ENCODE measurements at regions not wholly inside any gene's neighbourhood (a gene's known extent, or its start where the extent isn't known, plus 50 kb on each side); places are given as distances from the start of the nearest gene placed in this dataset.

DNA sequence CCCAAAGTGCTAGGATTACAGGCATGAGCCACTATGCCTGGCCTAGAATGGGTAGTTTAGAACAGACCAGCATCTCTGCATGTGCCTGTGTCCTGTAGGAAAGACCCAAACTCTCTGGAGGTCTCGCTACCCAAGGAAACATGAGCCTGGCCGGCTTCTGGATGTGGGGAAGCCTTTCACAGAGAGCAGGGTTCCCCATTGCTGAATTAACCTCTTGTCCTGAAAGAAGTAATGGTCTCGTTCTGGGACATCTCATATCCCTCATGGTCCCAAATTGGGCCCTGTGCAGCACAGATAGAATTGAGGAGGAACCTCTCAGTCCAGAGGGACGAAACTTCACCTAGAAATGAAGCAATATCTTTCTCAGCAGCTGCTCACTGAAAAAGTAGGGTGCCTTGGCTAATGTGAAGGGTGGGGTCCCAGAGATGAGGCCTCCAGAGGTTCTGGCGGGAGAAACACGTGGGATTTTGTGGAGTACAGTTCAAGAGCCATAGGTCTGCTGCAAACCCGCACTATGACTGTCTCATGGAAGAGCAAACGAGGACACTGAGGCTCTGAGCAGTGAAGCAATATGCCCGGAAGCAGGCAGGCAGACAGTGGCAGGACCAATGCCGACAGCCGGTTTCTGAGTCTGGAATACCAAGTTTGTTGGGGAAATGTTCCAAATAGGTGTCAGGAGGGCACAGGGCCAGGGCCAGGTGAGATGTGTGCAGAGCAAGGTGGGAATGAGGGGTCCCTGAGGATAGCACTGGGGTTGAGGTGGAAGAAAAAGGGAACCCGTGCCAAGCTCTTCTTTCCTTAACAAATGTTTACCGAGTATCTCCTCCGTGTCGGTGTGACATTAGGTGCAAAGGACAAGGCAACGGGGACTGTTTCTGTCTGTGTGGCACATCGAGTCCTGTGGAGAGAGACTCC is 121.0 kb upstream of the TWIST2 start:
- TF ChIP-seq Cebpa-rat (IDR thresholded peaks at IDR 0.05) = no peak
- Histone ChIP-seq H3K27ac (no peak overlapping the region), H3K27me3 (no peaks in the 10 kb centered on the region; a peak in 1 of 22 replicates), H3K4me1 (peaks cover 0 to 90% (median 9%) of the 10 kb centered on the region in 10 experiments; a peak in 13 of 20 replicates), H3K4me2 (peak overlapping the region in 2 of 11 experiments; percentile 80; a peak in 3 of 22 replicates), H3K36me3 (0 out of 22 replicates have a peak, but pooled peaks cover 0 to 5% (median 0%) of the 10 kb centered on the region in 11 experiments), H4K20me1 (no peaks in the 10 kb centered on the region), H3K9ac (no peak overlapping the region), H3K4me3 (no peak overlapping the region), H3K9me3 (replicated peaks in 1 of 11) (peaks cover 9 to 45% (median 21%) of the 10 kb centered on the region in 11 experiments)

DNA sequence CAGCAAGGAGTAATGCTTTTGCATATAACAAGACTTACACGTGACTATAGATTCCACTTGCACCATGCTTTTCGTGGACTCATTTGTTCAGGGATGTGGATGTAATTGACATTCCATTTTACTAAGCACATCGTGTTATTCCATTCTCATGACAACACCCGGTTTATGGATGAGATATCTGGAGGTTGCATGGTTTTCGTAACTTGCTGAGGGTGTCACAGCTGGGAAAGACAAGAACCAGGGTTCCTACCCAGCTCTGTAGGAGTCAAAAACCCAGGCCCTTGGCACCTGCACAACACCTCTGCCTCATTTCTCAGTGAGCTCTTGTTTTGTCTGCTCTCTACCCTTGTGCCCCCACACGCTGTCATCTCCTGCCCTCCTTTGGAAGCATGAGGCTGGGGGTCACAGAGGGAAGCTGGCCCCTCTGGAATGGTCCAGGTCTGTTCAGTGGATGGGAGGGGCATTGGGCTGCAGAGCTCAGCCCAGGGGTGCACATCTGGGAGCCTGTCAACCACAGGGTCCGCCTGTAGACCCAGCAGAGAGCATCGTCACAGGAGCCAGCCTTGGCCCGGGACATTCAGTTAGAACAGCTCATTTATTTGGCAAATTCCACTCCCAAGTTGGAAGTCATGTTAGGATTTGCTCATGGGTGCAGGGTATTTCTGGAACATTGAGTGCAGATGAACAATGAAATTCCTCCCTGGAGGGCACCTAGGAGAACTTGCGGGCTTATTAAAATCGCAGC is 120.1 kb upstream of the TWIST2 start:
- Histone ChIP-seq H3K27me3 (no peaks in the 10 kb centered on the region; a peak in 1 of 22 replicates), H3K36me3 (0 out of 22 replicates have a peak, but pooled peaks cover 0 to 3% (median 0%) of the 10 kb centered on the region in 11 experiments), H3K4me3 (no peak overlapping the region), H3K4me2 (peak overlapping the region in 2 of 11 experiments; percentile 80; a peak in 4 of 22 replicates), H4K20me1 (no peaks in the 10 kb centered on the region), H3K4me1 (peaks cover 0 to 97% (median 12%) of the 10 kb centered on the region in 10 experiments; a peak in 13 of 20 replicates), H3K9ac (no peak overlapping the region), H3K9me3 (replicated peaks in 1 of 11) (peaks cover 3 to 38% (median 12%) of the 10 kb centered on the region in 11 experiments), H3K27ac (no peak overlapping the region; a peak in 1 of 22 replicates)
- TF ChIP-seq Cebpa-rat (IDR thresholded peaks at IDR 0.05) = no peak

- Histone ChIP-seq H3K27me3 (no peaks in the 10 kb centered on the region; a peak in 1 of 22 replicates), H3K9me3 (replicated peaks in 1 of 11) (peaks cover 0 to 35% (median 9%) of the 10 kb centered on the region in 11 experiments; a peak in 12 of 22 replicates), H3K4me3 (no peak overlapping the region), H3K4me1 (peaks cover 0 to 95% (median 12%) of the 10 kb centered on the region in 10 experiments; a peak in 13 of 20 replicates), H3K36me3 (no peaks in the 10 kb centered on the region), H3K27ac (peak overlapping the region in 3 of 11 experiments; percentile 25 to 49 (median 31); a peak in 5 of 22 replicates), H4K20me1 (no peaks in the 10 kb centered on the region), H3K9ac (peak overlapping the region in 1 of 11 experiments; percentile 16; a peak in 1 of 22 replicates), H3K4me2 (peak overlapping the region in 3 of 11 experiments; percentile 59 to 80 (median 80); a peak in 6 of 22 replicates)
- no peak for TF ChIP-seq Cebpa-rat (IDR thresholded peaks at IDR 0.05)
These were observed 119.3 kb upstream of the TWIST2 start for GRCh38 chr2:238728330-238729260.

GRCh38 chr2:238729261-238729935 is 118.5 kb upstream of the TWIST2 start:
- Histone ChIP-seq H3K36me3 (no peaks in the 10 kb centered on the region), H3K4me2 (peak overlapping the region in 3 of 11 experiments; percentile 59 to 80 (median 80); a peak in 6 of 22 replicates), H3K9me3 (replicated peaks in 1 of 11) (peaks cover 0 to 35% (median 9%) of the 10 kb centered on the region in 11 experiments; a peak in 11 of 22 replicates), H3K27ac (peak overlapping the region in 4 of 11 experiments; percentile 25 to 49 (median 31); a peak in 5 of 22 replicates), H4K20me1 (no peaks in the 10 kb centered on the region), H3K9ac (peak overlapping the region in 1 of 11 experiments; percentile 16; a peak in 1 of 22 replicates), H3K27me3 (no peaks in the 10 kb centered on the region; a peak in 1 of 22 replicates), H3K4me3 (no peak overlapping the region), H3K4me1 (peaks cover 0 to 94% (median 12%) of the 10 kb centered on the region in 10 experiments; a peak in 12 of 20 replicates)
- no peak for TF ChIP-seq Cebpa-rat (IDR thresholded peaks at IDR 0.05)

GRCh38 chr2:238730001-238730669 is 117.8 kb upstream of the TWIST2 start:
- H3K27ac ChIP-seq = peak overlapping the region in 3 of 11 experiments; percentile 2 to 49 (median 31); a peak in 2 of 22 replicates
- TF ChIP-seq Cebpa-rat (IDR thresholded peaks at IDR 0.05) = no peak
- no peak overlapping the region for H3K4me3 ChIP-seq
- H4K20me1 ChIP-seq = no peaks in the 10 kb centered on the region
- H3K9ac ChIP-seq = no peak overlapping the region
- peak overlapping the region in 3 of 11 experiments; percentile 59 to 80 (median 80); a peak in 6 of 22 replicates for H3K4me2 ChIP-seq
- H3K27me3 ChIP-seq = no peaks in the 10 kb centered on the region; a peak in 1 of 22 replicates
- no peaks in the 10 kb centered on the region for H3K36me3 ChIP-seq
- H3K9me3 ChIP-seq (replicated peaks in 1 of 11) = peaks cover 0 to 31% (median 8%) of the 10 kb centered on the region in 11 experiments; a peak in 11 of 22 replicates
- peaks cover 0 to 92% (median 12%) of the 10 kb centered on the region in 10 experiments; a peak in 12 of 20 replicates for H3K4me1 ChIP-seq

DNA sequence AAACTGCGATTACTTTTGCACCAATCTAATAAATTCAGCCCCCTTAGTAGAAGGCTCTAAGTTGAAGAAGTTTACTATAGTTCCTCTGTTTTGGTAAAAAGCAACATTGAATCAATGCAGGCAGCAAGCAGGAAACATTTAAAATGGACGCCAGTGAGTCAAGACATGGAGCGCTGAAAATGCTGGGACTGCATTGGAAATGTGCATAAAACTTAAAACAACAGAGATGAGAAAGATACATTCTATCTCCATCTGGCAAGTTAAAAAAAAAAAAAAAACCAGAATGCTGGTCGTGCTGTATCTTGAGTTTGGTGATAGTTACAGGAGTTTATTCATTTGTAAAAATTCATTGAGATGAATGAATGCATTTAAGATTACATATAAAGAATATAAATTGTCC is 117.0 kb upstream of the TWIST2 start:
- no peaks in the 10 kb centered on the region; a peak in 1 of 22 replicates for H3K27me3 ChIP-seq
- H3K27ac ChIP-seq = peak overlapping the region in 5 of 11 experiments; percentile 21 to 71 (median 68); a peak in 7 of 22 replicates
- H3K4me3 ChIP-seq = no peak overlapping the region; a peak in 1 of 20 replicates
- no peak for TF ChIP-seq Cebpa-rat (IDR thresholded peaks at IDR 0.05)
- H3K4me2 ChIP-seq = peak overlapping the region in 3 of 11 experiments; percentile 59 to 80 (median 80); a peak in 8 of 22 replicates
- no peaks in the 10 kb centered on the region for H3K36me3 ChIP-seq
- peaks cover 0 to 23% (median under 1%) of the 10 kb centered on the region in 11 experiments; a peak in 10 of 22 replicates for H3K9me3 ChIP-seq (replicated peaks in 1 of 11)
- no peaks in the 10 kb centered on the region for H4K20me1 ChIP-seq
- H3K4me1 ChIP-seq = peaks cover 0 to 84% (median 12%) of the 10 kb centered on the region in 10 experiments; a peak in 12 of 20 replicates
- H3K9ac ChIP-seq = no peak overlapping the region

All from BLaER1 treated with 17β-estradiol and CSF1 and Interleukin-3, amounts not matched to agents 10 nM and 100 nM (cell line).